NCI-H2227 (cell line): ENCODE measurements at regions not wholly inside any gene's neighbourhood (a gene's known extent, or its start where the extent isn't known, plus 50 kb on each side); places are given as distances from the start of the nearest gene placed in this dataset.
A peak's percentile ranks its signal among the peaks of the same experiment; 100 is the strongest.
"Not testable (repeated sequence)": the region's sequence is repeated elsewhere in the genome, so short reads cannot be mapped to it uniquely, and the experiment has no call there.

Experiments used
- DNase-seq: peaks from one replicate; lab custom pipeline; 2025; ENCODE audit not compliant: unreplicated experiment; lab: John Stamatoyannopoulos, UW

DNA sequence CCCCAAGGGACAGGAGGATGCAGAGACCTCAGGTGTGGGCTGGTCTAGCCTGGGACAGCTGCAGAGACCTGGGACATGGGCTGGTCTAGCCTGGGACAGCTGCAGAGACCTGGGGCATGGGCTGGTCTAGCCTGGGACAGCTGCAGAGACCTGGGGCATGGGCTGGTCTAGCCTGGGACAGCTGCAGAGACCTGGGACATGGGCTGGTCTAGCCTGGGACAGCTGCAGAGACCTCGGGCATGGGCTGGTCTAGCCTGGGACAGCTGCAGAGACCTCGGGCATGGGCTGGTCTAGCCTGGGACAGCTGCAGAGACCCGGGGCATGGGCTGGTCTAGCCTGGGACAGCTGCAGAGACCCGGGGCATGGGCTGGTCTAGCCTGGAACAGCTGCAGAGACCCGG, 310.8 kb downstream of the TEX29 start:
- not testable (repeated sequence) for DNase-seq

DNA sequence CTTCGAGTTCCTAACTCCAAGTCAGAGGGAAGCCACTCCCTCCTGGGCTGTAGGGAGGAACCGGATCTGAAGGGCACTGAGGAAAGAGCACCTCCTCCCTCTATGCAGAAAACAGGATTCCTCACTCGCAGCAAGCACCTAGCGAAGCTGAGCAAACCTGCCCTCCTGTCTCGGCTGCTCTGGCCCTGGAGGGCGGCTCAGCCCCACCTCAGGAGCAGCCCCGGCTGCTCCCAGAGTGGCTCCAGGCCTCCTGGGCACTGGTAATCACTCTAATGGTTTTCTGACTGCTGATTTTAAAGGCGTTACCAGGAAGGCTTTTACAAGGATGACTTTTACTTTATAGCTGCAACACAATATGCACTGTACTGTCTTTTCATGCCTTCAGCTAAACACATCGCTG, 312.5 kb downstream of the TEX29 start:
- DNase-seq: peak; percentile 36

- no peak for DNase-seq
These were observed 313.0 kb downstream of the TEX29 start for GRCh38 chr13:111633401-111633800.

DNA sequence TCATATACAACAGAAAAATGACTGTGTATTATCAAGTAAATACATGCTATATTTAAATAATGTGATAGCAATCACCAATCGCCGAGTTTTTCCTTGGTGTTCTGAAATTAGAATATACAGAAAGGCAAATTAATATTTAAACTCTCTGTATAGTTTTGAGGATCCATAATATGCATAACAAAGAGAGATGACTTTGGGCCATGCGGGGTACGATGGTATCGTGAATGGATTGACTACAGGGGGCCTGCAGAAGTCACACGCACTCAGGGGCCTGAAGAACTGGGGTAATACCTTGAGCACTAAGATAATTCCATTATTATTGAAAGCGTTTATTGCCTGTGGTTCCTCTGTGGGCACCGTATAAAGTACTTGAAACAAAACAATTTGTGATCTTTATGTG, 314.0 kb downstream of the TEX29 start:
- DNase-seq: no peak

- no peak for DNase-seq
These were observed 315.8 kb downstream of the TEX29 start for GRCh38 chr13:111636271-111636670.

DNA sequence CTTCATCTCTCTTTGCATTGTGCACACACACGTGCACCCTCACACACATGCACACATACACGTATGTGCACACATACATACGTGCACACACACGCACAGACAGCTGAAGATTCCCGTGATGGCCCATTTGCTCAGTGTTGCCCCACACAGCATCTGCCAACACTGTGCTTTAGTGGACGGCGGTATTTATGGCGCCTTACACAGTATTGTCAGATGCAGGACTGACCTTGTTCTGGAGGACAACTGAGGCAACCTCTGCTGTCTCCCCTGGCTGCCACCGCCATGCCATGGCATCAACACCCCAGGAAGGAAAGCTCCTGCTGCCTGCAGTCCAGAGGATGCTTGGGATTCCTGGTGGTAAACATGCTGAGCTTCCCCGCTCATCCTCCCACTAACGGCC, 316.4 kb downstream of the TEX29 start:
- no peak for DNase-seq

DNA sequence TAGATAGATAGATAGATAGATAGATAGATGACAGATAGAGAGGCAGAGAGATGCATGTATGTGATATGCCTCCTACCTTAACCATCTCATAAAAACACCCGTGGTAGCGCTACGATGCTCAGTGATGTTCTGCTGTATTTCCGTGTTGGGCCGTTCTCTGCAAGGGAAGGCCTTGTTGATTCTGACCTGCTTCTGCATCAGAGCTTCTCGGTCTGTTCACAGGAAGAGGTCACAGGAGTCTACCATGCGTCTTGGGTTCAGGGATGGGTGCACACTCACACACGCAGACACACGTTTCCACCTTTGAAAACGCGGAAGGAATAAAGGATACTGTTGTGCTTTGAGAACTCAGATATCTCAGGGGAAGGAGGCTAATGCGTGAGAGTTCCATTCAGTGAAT, 316.9 kb downstream of the TEX29 start:
- no peak for DNase-seq

GRCh38 chr13:111638233-111638632, 317.8 kb downstream of the TEX29 start:
- no peak for DNase-seq

GRCh38 chr13:111639196-111639705, 318.8 kb downstream of the TEX29 start:
- no peak for DNase-seq

DNA sequence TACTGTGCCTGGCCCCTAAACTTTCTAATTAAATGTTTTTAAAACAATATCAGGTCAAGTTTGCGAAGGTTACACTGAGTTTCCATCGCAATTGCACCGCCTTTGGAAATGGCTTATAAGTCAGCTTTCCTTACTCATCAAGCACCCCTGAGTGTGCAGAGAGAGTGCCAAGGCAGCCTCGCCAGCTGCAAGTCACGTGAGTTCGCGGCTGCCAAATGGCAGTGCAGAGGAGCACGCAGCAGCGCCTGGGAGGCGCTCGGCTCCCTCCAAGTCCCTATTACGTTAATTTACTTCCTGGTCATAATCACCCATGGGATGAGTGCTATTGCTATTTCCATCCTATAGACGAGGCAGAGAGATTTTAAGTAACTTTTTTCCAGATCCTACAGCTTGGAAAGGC, 319.6 kb downstream of the TEX29 start:
- DNase-seq: no peak

GRCh38 chr13:111640476-111640875, 320.0 kb downstream of the TEX29 start:
- DNase-seq: no peak

- DNase-seq: no peak
These were observed 321.8 kb downstream of the TEX29 start for GRCh38 chr13:111642156-111642767.

DNA sequence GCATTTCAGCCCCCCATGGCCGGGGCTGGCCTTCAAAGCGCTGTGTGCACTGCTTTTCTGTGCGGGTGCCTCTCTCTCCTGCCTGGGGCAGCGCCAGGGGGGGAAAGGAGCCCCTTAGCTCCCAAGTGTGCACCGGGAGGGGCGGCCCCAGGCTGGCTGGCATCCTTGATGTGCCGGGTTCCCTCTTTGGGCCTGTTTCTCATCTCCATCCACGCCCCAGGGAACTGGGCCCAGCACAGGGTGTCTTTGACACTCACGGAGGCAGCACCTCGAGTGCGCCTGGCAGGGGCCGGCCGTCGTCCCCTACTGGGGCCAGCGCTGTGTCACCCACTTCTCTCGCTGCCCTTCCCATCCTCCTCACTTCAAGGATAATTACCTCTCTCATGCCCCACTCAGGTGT, 324.3 kb downstream of the TEX29 start:
- DNase-seq: no peak

- DNase-seq: no peak
These were observed 324.8 kb downstream of the TEX29 start for GRCh38 chr13:111645198-111645597.

DNA sequence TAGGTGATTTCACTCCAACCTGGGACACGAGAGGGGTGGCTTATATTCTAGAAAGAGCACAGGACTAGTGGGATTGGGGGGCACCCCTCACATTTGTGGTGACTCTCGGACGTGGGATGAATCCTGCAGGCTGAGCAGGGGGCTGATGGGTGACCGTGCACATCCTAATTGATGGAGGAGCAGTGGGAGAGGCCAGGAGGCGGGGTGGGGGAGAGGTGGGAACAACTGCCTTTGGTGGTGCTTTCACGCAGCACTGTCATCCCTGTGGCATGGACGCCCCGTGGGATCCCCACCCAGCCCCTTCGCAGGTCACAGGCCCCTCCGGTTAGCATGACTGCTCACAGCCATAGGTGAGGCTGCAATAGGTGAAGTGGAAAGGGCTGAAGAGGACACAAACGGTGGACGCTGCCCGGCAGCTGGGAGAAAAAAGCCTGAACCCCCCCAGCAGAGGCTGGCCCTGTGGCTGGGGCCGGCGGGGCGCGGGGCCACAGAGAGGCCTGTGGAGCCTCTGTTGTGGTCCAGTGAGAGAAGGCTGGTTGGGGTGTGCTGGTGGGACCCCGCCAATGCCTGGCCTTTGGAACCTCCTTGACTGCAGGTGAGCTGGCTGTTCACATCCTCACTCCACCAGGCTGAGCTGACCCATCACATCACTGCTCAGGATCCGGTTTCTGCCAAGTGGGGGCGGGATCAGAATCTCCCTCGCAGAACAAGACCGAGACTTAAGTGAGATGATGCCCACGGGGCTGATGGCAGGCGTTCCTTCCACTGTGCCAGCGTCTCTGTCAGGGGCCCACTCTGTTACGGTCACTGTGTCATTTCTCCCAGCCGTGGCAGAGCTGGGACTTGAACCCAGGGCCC, 325.4 kb downstream of the TEX29 start:
- no peak for DNase-seq

DNA sequence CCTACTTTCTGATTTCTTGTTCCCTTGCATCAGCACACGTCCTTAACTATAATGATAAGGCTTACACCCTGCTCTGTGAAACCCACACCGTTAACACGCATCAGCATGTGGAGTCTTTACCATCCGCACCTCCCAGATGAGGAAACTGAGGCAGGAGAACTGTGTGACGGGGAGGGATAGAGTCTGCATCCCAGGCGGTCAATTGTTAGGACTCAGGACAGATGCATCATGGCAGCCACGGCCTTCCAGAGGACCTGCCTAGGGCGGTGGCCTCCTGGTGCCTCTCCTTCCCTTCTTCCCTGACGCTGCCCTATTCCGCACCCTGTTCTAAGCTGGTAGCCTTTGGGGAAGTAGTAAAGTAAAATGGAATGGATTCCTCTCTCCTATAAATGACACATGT, 326.0 kb downstream of the TEX29 start:
- no peak for DNase-seq

DNA sequence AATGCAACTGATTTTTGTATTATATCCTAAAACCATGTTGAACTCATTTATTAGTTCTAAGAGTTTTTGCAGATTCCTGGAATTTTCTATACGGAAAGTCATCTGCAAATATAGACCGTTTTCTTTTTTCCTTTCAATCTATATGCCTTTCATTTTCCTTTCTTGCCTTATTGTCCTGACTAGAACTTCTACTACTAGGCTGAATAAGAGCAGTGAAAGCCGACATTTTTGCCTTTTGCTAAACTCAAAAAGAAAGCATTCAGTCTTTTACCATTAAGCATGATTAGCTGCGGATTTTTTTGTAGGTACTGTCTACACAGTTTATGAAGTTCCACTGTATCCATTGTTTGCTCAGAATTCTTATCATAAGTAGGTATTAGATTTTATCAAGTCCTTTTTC, 328.4 kb downstream of the TEX29 start:
- no peak for DNase-seq

- DNase-seq: no peak
These were observed 330.2 kb downstream of the TEX29 start for GRCh38 chr13:111650626-111651025.

DNA sequence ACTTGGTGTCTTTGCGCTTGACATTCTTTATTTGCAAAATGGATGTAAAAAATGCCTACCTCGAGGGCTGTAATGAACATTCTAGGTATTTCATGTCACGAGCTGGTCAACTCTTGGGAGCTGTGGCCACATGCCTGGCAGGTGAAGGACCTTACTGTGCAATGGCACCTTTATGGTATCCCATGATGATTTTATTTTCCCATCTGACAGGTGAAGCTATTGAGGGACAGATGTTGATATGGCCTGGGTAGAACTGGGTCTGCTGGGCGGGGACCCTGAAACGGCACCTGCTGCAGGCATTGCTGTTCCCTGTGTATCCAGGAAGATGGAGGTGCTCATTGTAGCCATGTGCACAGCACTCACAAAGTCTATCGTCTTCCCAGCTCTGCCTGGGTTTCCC, 332.2 kb downstream of the TEX29 start:
- no peak for DNase-seq

GRCh38 chr13:111654531-111654930, 334.1 kb downstream of the TEX29 start:
- DNase-seq: no peak

DNA sequence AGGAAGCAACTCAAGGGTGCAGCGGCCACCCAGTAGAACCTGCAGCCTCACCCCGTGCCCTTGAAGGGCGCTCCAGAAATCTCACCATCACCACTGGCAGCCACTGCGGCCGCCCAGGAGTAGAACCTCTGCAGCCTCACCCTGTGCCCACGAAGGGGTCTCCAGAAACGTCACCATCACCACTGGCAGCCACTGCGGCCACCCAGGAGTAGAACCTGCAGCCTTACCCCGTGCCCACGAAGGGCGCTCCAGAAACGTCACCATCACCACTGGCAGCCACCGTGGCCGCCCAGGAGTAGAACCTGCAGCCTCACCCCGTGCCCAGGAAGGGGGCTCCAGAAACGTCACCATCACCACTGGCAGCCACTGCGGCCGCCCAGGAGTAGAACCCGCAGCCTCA, 336.0 kb downstream of the TEX29 start:
- DNase-seq: no peak

GRCh38 chr13:111657013-111657412, 336.6 kb downstream of the TEX29 start:
- DNase-seq: no peak
